K562 (cell line): ENCODE measurements at regions not wholly inside any gene's neighbourhood (a gene's known extent, or its start where the extent isn't known, plus 50 kb on each side); places are given as distances from the start of the nearest gene placed in this dataset.

Experiments used
- ATAC-seq: fragments of 200-7000 bp; cut with Tn5 transposase; 3 replicates; pipeline ENCODE4 v1.9.1; 2020; ENCODE audit warnings: moderate library complexity
- BruUV-seq: library from RNA; stranded (reverse); fragments of 400-500 nt; replicated peaks from 2 replicates; lab custom pipeline; 2021; lab: Mats Ljungman, UMichigan
- CTCF ChIA-PET: fragments of 300-600 bp; formaldehyde crosslinking; extraction: SDS; loops from one replicate; lab custom pipeline; 2021; ENCODE audit warnings: low intra/inter-chr PET ratio; lab: Yijun Ruan, JAX
- POLR2A ChIA-PET: fragments of 300-600, 350-650 bp; sonication (Branson Sonifier 250); formaldehyde crosslinking; extraction: SDS; loops from one replicate; lab custom pipeline; 2021; ENCODE audit warnings: antibody characterized with exemption, inconsistent platforms; lab: Yijun Ruan, JAX
- DNase-seq, 4 experiments: peaks; one replicate each; pipeline versions ENCODE4 v3.0.0 to v3.0.0-alpha.2; 2011 to 2018; ENCODE audit warnings: low spot score in 3 of 4, mixed read lengths in 3 of 4; ENCODE audit errors: extremely low read depth in 1 of 4
- FAIRE-seq: peaks from 2 replicates; lab custom pipeline; 2011; peaks lifted over from hg19 to GRCh38; lab: Jason Lieb, UNC
- H2AFZ ChIP-seq: 2 replicates; pipeline ENCODE4 v1.6.0; 2011; ENCODE audit warnings: low read depth, low read length, control low read depth, inconsistent platforms
- H3K27ac ChIP-seq: fragments of 200-600 bp; 3 replicates; pipeline ENCODE4 v1.8.0; 2011; ENCODE audit warnings: low read depth, mild to moderate bottlenecking, control low read depth, inconsistent platforms, low read length, moderate library complexity, mixed read lengths; ENCODE audit errors: extremely low read depth
- H3K27me3 ChIP-seq, 2 experiments: fragments of 300-600 bp in 1 of 2; 2 replicates in 1 of 2; 3 replicates in 1 of 2; pipeline versions ENCODE4 v1.6.0 to v1.8.0; 2011; ENCODE audit warnings: inconsistent platforms in 2 of 2, low read length in 2 of 2, mild to moderate bottlenecking in 1 of 2, mixed read lengths in 1 of 2, moderate library complexity in 1 of 2; ENCODE audit not compliant: control insufficient read depth in 2 of 2, insufficient read depth in 2 of 2
- H3K36me3 ChIP-seq: fragments of 300-600 bp; 3 replicates; pipeline ENCODE4 v1.8.0; 2011; ENCODE audit warnings: mild to moderate bottlenecking, low read length, inconsistent platforms; ENCODE audit not compliant: control insufficient read depth, insufficient read depth
- H3K4me1 ChIP-seq, 2 experiments: fragments of 200-600 bp in 1 of 2; replicated peaks in 1 of 2; 2 replicates in 1 of 2; 3 replicates in 1 of 2; pipeline versions ENCODE4 v1.5.1 to v1.8.0; 2011; ENCODE audit warnings: inconsistent platforms in 2 of 2, low read length in 2 of 2, mild to moderate bottlenecking in 1 of 2, mixed read lengths in 1 of 2, moderate library complexity in 1 of 2; ENCODE audit not compliant: control insufficient read depth in 2 of 2, insufficient read depth in 2 of 2
- H3K4me2 ChIP-seq: 2 replicates; pipeline ENCODE4 v1.6.1; 2011; ENCODE audit warnings: low read length, control low read depth, inconsistent platforms, mixed read lengths; ENCODE audit not compliant: insufficient read depth
- H3K4me3 ChIP-seq: fragments of 200-600 bp; sonication (generic), shearing (Covaris generic); 2 replicates; pipeline ENCODE4 v1.5.1; 2016; ENCODE audit warnings: control low read depth, inconsistent platforms
- H3K79me2 ChIP-seq: fragments of 200-600 bp; 3 replicates; pipeline ENCODE4 v1.8.0; 2011; ENCODE audit warnings: low read length, inconsistent platforms; ENCODE audit not compliant: control insufficient read depth, insufficient read depth
- H3K9ac ChIP-seq, 2 experiments: 2 replicates each; pipeline versions ENCODE4 v1.6.0 to v1.6.1; 2011; ENCODE audit warnings: low read depth in 2 of 2, low read length in 2 of 2, control low read depth in 1 of 2, inconsistent platforms in 1 of 2, mild to moderate bottlenecking in 1 of 2, mixed read lengths in 1 of 2; ENCODE audit not compliant: insufficient read depth in 1 of 2
- H3K9me1 ChIP-seq: one replicate; pipeline ENCODE4 v1.6.0; 2011; ENCODE audit warnings: inconsistent platforms, mild to moderate bottlenecking, low read length, moderate library complexity; ENCODE audit not compliant: control insufficient read depth, insufficient read depth
- H3K9me3 ChIP-seq: replicated peaks from 2 replicates; pipeline ENCODE4 v1.5.1; 2011; ENCODE audit warnings: low read depth, low read length, inconsistent platforms; ENCODE audit not compliant: control insufficient read depth, insufficient read depth
- H4K20me1 ChIP-seq: replicated peaks from 2 replicates; pipeline ENCODE4 v1.6.1; 2011; ENCODE audit warnings: low read length, inconsistent platforms, mixed read lengths; ENCODE audit not compliant: control insufficient read depth, insufficient read depth
- ATF3 ChIP-seq, 2 experiments: fragments of 450-650 bp in 1 of 2; sonication (generic) in 1 of 2; formaldehyde crosslinking in 1 of 2; IDR thresholded peaks in 1 of 2; conservative IDR thresholded peaks in 1 of 2; 2 replicates each; pipeline versions ENCODE4 v1.6.1 to v1.8.1; 2016 to 2023; ENCODE audit warnings: mild to moderate bottlenecking in 2 of 2, moderate library complexity in 2 of 2, inconsistent platforms in 1 of 2, missing genetic modification reagents in 1 of 2
- ATF7 ChIP-seq: fragments of 450-650 bp; IDR thresholded peaks from 2 replicates; pipeline ENCODE4 v1.7.1; 2014; ENCODE audit warnings: mild to moderate bottlenecking, moderate library complexity
- CEBPG ChIP-seq, 3 experiments: fragments of 200-800 bp in 1 of 3; sonication (Bioruptor generic) in 1 of 3; sonication (generic) in 1 of 3; formaldehyde crosslinking in 1 of 3; IDR thresholded peaks in 2 of 3; conservative IDR thresholded peaks in 1 of 3; 2 replicates each; pipeline versions ENCODE4 v1.6.1 to v1.8.0; 2016 to 2022; ENCODE audit warnings: missing compliant biosample characterization in 2 of 3, missing genetic modification characterization in 2 of 3, mild to moderate bottlenecking in 1 of 3, missing genetic modification reagents in 1 of 3
- ZNF740 ChIP-seq, 3 experiments: fragments of 200-800 bp in 1 of 3; sonication (Bioruptor generic) in 1 of 3; sonication (generic) in 1 of 3; formaldehyde crosslinking in 1 of 3; IDR thresholded peaks; 2 replicates each; pipeline versions ENCODE4 v1.6.1 to v1.8.0; 2016 to 2022; ENCODE audit warnings: mild to moderate bottlenecking in 2 of 3, missing compliant biosample characterization in 2 of 3, missing genetic modification characterization in 2 of 3, missing genetic modification reagents in 1 of 3
- WGBS: fragments of 100-300 bp; shearing (Covaris generic); methylation state at CpG from one replicate; pipeline ENCODE4 v1.1.6; 2016; ENCODE audit warnings: low coverage, mixed read lengths; ENCODE audit not compliant: insufficient coverage; ENCODE audit errors: missing lambda C conversion rate; 5-methylcytosine and 5-hydroxymethylcytosine counted together
- in situ Hi-C: fragments of 300-500 bp; cut with MboI; formaldehyde crosslinking; loops from 4 replicates; pipeline ENCODE4 v1.15.0; 2018; ENCODE audit warnings: inconsistent platforms, mixed read lengths
- intact Hi-C: fragments of 100-400 bp; cut with micrococcal nuclease; formaldehyde crosslinking; loops from 2 replicates; pipeline ENCODE4 v1.14.2; 2022

- BruUV-seq, result no TSS peak
- Histone ChIP-seq H3K4me2 (no peak overlapping the region), H2AFZ (peak overlapping the region; percentile 77), H3K36me3 (no peaks in the 10 kb centered on the region), H4K20me1 (no peaks in the 10 kb centered on the region), H3K79me2 (no peaks in the 10 kb centered on the region), H3K9me1 (no peaks in the 10 kb centered on the region), H3K4me1 (peaks cover 0 to 6% of the 10 kb centered on the region in 2 experiments; a peak in 3 of 5 replicates), H3K9ac (no peak overlapping the region), H3K27ac (no peak overlapping the region), H3K9me3 (no peaks in the 10 kb centered on the region), H3K4me3 (no peak overlapping the region), H3K27me3 (peaks cover 0 to 5% of the 10 kb centered on the region in 2 experiments; a peak in 1 of 5 replicates)
- 21% methylated on average over 5 of the region's 5 CpGs for WGBS
- no peak for DNase-seq
- ChIA-PET POLR2A (no interaction called here), CTCF (no interaction called here)
- in situ Hi-C loops, result no loop called here
- no peak for FAIRE-seq
- ATAC-seq, result no peak
- TF ChIP-seq CEBPG (CRISPR knock-in tag; IDR thresholded peaks at IDR 0.05) (no peak), CEBPG (tag; conservative IDR thresholded peaks at IDR 0.05 in 1 of 2, IDR thresholded peaks at IDR 0.05 in 1 of 2) (peak in 1 of 2 experiments; percentile 73; a peak in 2 of 4 replicates), ATF7 (peak; percentile 27; the same call in 1 of the 2 replicates), ATF3 (IDR thresholded peaks at IDR 0.05) (peak; percentile 72), ATF3 (CRISPR knock-in tag; conservative IDR thresholded peaks at IDR 0.05) (no peak), ZNF740 (CRISPR knock-in tag; IDR thresholded peaks at IDR 0.05) (no peak), ZNF740 (tag; IDR thresholded peaks at IDR 0.05) (no peak)
- intact Hi-C loops, result no loop called here
These were observed 63.0 kb upstream of the FLT1 start for GRCh38 chr13:28557725-28558520.
